IMR-90 (cell line): ENCODE measurements at regions not wholly inside any gene's neighbourhood (a gene's known extent, or its start where the extent isn't known, plus 50 kb on each side); places are given as distances from the start of the nearest gene placed in this dataset. TPM values are rescaled to one million over a fixed set of nuclear protein-coding genes. Genes with fewer than 3 reads are reported as not detected.

Experiments
- microRNA-seq, 2 experiments: library from miRNA; stranded (forward) in 1 of 2; unstranded in 1 of 2; fragments of 10-50 nt in 1 of 2; fragments of <30 nt in 1 of 2; gene quantifications in 1 of 2; microRNA quantifications in 1 of 2; one replicate each; pipeline versions ENCODE3 to v1.1.0; 2013 to 2020; ENCODE audit not compliant: insufficient read depth in 1 of 2, insufficient read length in 1 of 2, unreplicated experiment in 1 of 2
- small RNA-seq, 5 experiments: library from RNA; depleted of rRNA; stranded (forward); fragments of <200 nt; gene quantifications; one replicate each; pipeline ENCODE3, GENCODE V24; 2012

Small RNA genes in the stretch of these regions (microRNA-seq; reads per million reads assigned to microRNA genes)
- not detected for gene AC087897.1 (ENCODE audit: insufficient read depth, insufficient read length)

Small RNA genes in the stretch of these regions (small RNA-seq; reads per million reads assigned to genes)
- gene AC087897.1: 0 reads per million in 5 experiments
